Skin of body (tissue), 1 donor: ENCODE measurements at regions not wholly inside any gene's neighbourhood (a gene's known extent, or its start where the extent isn't known, plus 50 kb on each side); places are given as distances from the start of the nearest gene placed in this dataset.

Source experiments
- DNase-seq: peaks from one replicate; lab custom pipeline; 2025; lab: John Stamatoyannopoulos, UW

GRCh38 chr2:8216397-8216796 lies 465.5 kb upstream of the ID2 start:
- peak; percentile 48 for DNase-seq

GRCh38 chr2:8217468-8218030 lies 464.3 kb upstream of the ID2 start:
- peak; percentile 51 for DNase-seq

DNA sequence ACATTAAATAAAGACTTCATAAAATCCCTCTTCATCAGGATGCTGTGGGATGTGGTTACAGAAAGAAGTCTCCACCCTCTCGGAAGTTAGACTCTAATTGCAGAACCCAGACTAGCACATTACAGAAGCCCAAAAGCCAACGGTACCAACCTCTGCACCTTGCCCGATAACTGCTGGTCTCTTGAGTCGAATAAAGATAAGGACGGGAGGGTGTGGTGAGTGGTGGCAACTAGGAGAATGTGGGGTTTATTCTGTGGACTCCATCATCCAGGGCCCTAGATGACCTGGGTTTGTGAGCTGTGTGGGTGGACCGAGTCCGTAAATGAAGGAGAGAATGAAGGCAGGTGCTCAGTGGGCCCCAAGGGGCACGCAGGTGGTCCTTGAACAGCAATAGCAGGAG lies 462.8 kb upstream of the ID2 start:
- DNase-seq, result no peak

DNA sequence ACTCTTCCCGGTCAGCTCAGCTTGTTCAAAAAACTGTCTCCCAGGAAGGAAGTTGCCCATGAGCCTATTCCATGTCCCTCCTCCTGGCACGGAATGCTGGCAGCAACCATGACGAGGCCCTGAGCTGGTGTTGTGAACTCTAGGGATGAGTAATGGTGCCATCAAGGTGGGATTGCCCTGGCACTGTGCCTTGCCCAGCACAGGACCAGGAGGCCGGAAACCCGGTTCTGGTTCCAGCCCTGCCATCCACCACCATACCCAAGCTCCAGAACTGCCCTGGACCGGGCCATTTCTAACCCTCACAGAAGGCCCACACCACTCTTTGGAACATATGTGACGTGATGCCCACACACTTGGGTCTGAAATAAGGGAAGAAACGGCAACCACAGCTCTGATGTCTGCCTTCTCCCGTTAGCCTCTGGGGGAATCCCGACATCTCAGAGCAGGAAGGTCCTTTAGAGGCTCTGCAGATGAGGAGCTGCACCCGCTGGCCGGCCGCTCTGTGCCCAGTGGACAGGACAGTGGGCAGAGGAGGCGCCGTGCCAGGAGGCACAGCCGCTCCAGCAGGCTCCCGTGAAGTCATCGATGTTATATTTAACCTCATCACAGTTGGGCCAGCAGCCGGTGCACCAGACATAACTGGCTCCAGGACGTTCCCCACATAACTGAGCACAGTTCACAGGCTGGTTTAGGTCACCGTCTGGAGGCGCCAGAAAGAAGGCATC lies 462.1 kb upstream of the ID2 start:
- no peak for DNase-seq

- no peak for DNase-seq
Observed at GRCh38 chr2:8222979-8223694, 458.7 kb upstream of the ID2 start.

DNA sequence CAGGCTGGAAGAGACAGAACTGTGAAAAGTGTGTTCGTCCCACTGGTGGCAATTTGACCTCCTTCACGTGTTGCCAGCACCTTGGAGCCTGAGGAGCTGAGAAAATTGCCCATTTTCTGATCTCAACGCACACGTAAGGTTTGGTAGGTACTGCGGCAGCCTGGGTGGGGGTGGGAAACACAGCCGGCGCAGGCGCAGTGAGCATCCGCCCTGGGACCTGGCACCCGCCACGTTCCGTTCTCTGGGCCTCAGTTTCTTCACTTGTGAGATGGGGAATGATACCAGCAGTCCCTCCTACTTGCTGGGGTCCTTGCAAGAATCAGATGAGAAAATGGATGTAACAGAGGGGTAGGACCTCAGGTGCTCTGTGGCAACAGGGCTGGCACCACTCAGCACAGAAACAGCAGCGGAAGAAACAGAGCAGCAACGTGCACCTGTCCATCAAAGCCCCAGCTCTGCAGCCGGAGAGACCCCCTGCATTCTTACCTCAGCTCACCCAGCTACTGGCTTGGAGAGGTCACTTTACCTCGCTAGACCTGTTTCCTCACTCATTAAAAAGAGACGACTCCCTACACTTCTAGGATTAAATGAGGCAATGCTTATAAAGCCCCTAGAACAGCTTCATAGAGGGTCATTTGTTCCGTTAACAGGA lies 458.0 kb upstream of the ID2 start:
- no peak for DNase-seq

DNA sequence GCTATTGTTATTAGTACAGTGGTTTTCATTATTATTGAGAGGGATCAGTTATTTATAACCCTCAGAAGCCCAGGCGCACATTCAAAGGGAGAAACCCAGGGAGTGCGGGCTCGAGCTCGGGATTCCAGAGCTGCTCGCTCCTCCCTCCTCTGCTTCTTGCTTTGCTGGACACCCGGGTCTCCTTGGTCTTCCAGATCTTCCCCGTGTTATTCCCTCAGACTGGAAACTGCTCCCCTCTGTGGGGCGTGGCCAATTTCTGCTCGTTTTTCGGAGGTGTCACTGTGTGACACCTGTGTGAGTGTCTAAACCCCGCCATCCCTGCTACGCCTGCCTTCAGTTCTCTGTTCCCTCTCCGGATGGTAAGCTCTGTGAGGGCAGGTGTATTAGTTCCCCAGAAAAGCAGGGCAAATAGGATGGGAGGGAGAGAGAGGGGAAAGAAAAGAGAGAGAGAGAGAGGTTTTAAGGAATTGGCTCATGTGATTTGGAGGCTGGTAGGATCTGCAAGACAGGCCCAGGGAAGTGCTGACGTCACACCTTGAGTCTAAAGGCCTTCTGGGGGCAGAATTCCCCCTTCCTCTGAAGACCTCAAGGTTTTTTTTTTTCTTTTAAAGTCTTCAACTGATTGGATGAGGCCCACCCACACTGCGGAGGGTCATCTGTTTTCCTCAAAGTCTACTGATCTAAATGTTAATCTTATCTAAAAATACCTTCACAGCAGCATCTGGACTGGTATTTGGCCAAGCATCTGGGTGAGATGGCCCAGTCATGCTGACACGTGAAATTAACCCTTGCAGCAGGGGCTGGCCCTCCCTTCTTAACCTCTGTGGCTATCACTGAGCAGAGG lies 457.3 kb upstream of the ID2 start:
- DNase-seq, result no peak

DNA sequence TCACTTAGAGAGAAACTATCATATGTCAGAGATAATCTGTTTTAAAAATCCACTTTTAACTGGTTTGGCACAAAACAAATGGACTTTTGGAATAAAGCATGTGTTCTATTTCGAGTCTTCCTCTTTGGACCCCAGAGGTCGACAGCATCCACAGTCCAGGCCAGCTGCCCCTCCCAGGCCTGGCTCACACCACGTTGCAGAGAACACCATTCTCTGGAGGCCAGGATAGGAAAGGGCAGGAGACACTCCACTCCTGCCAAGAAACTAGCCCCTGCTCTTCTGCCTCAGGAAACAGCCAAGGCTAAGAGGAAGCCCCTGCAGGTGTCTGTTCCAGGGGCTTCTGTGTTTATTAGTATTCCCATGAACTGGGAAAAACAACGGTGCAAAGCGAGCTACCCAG lies 456.6 kb upstream of the ID2 start:
- no peak for DNase-seq

- DNase-seq, result no peak
Observed at GRCh38 chr2:8225798-8226197, 456.1 kb upstream of the ID2 start.

GRCh38 chr2:8229546-8229986 lies 452.3 kb upstream of the ID2 start:
- no peak for DNase-seq

DNA sequence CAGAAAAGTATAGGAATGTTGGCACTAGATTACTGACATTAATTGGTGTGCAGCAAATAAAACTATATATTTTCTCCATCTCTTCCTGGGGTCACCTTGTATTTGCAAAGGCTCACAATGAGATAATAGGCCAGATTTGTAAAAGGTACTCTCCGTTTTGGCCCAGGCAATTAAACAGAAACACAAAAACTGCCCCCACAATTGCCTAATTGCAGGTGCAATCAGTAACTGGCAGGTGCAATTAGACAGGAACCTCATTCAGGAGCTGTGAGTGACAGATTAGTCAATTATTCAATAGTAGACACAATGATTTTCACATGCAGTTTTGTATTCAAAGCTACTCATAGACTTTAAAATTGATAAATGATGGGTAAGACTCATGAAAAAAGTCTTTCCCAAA lies 451.4 kb upstream of the ID2 start:
- no peak for DNase-seq

DNA sequence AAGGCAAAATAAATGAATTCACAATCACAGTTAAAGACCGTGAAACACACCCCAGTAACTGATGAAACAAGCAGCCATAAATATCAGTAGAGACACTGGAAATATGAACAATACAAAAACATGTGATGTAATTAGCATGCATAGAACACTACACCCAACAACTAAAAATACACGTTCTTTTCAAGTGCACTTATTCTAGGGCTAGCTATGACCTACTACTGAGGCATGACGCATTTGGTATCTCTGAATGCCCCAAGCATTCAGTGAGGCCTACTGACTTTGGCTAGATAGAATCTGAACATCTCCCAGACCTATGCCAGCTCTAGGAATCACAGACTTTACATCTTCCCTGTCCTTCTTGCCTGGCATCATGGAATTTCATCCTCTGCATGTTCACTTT lies 450.0 kb upstream of the ID2 start:
- DNase-seq, result no peak

GRCh38 chr2:8232871-8233270 lies 449.0 kb upstream of the ID2 start:
- DNase-seq, result no peak

GRCh38 chr2:8234253-8234652 lies 447.6 kb upstream of the ID2 start:
- DNase-seq, result no peak

GRCh38 chr2:8234757-8235374 lies 447.0 kb upstream of the ID2 start:
- DNase-seq, result no peak

GRCh38 chr2:8235419-8235818 lies 446.4 kb upstream of the ID2 start:
- no peak for DNase-seq

DNA sequence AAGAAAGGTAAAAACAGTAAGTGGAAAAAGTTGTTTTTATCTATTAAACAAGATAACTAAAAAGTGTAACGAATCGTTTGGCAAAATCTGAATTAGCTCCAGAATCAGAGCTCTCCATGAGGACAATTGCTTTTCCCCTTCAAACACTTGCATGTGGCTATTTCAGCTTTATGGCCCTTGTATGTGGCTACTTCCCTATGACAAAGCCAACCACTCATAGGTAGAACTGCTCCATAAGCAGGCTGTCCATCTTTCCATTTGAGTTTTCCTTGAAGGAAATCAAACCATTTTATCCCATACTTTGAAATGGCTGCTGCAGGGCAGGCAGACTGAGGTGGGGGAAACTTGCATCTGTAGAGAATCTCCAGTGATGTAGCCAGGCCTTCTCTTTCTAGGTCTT lies 445.5 kb upstream of the ID2 start:
- no peak for DNase-seq

- DNase-seq, result no peak
Observed at GRCh38 chr2:8238521-8239230, 443.2 kb upstream of the ID2 start.

- no peak for DNase-seq
Observed at GRCh38 chr2:8239531-8240088, 442.2 kb upstream of the ID2 start.

GRCh38 chr2:8241317-8241716 lies 440.5 kb upstream of the ID2 start:
- no peak for DNase-seq
